OCI-LY7 (cell line): ENCODE measurements at regions not wholly inside any gene's neighbourhood (a gene's known extent, or its start where the extent isn't known, plus 50 kb on each side); places are given as distances from the start of the nearest gene placed in this dataset.

Experiments used
- EZH2phosphoT487 ChIP-seq: fragments of 200-600 bp; sonication (generic); IDR thresholded peaks from 2 replicates; pipeline ENCODE4 v1.6.1; 2018; ENCODE audit warnings: low read depth, borderline replicate concordance, mild to moderate bottlenecking, mixed run types, antibody characterized with exemption, low read length, moderate library complexity, mixed read lengths
- TF ChIP-seq, protein P1 (sequence below): fragments of 200-600 bp; sonication (generic); conservative IDR thresholded peaks from 2 replicates; pipeline ENCODE4 v1.5.1; 2014; ENCODE audit warnings: mild to moderate bottlenecking, antibody characterized with exemption, low read length, moderate library complexity, mixed read lengths

- TF ChIP-seq, protein P1, sequence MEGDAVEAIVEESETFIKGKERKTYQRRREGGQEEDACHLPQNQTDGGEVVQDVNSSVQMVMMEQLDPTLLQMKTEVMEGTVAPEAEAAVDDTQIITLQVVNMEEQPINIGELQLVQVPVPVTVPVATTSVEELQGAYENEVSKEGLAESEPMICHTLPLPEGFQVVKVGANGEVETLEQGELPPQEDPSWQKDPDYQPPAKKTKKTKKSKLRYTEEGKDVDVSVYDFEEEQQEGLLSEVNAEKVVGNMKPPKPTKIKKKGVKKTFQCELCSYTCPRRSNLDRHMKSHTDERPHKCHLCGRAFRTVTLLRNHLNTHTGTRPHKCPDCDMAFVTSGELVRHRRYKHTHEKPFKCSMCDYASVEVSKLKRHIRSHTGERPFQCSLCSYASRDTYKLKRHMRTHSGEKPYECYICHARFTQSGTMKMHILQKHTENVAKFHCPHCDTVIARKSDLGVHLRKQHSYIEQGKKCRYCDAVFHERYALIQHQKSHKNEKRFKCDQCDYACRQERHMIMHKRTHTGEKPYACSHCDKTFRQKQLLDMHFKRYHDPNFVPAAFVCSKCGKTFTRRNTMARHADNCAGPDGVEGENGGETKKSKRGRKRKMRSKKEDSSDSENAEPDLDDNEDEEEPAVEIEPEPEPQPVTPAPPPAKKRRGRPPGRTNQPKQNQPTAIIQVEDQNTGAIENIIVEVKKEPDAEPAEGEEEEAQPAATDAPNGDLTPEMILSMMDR: no peak
- no peak for TF ChIP-seq EZH2phosphoT487
Observed at GRCh38 chr7:15862781-15863165, 176.3 kb upstream of the MEOX2 start.
